ENCODE measurements at regions not wholly inside any gene's neighbourhood (a gene's known extent, or its start where the extent isn't known, plus 50 kb on each side); places are given as distances from the start of the nearest gene placed in this dataset.

DNA sequence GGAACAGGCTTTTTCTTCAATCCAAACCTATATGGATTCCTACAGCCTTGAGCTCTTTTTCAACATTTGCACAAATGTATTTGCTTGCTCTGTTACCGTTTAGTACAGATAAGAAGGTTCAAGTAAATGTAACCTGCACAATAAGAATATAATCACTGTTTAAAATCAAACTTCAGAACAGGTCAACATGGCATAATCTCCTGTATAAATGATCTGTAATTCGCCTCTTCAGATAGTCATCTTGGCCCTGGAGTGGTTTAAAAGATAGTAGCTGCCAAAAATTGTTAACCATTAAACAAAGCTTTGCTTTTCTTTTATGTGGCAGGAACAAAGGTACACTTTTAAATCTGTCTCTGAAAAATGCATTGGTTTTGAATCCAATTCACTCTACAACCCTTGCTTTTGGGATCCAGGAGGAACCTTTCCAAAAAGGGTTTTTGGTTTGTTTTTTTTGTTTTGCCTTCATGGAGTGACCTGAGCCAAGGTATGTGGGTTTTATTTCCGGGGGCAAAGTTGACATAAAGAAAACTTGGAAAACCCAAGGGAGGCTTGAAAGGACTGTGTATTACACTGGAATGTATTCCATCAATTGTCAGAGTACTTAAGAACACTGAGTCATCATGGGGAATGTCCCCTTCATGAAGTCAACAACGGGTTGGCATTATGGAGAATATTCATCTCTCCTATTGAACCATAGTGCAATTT is 210.4 kb upstream of the HCCS start:
- no peak for DNase-seq (ENCODE audit: low read depth)

DNA sequence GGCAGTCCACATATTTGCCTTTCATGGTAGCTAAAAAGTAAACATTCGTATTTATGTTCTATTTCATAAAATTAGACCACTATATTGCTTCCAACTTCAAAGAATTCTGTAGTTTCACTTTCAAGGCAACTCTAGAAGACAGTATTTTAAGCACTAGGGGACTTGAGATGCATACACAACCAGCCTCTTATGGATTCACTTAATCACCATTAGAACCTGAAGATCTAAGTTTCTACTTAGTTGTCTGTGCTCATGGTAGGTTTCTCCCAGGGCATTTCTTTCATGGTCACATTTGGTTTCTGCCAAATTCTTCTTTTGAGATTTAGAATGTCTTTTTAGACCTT is 209.9 kb upstream of the HCCS start:
- no peak for DNase-seq (ENCODE audit: low read depth)

DNA sequence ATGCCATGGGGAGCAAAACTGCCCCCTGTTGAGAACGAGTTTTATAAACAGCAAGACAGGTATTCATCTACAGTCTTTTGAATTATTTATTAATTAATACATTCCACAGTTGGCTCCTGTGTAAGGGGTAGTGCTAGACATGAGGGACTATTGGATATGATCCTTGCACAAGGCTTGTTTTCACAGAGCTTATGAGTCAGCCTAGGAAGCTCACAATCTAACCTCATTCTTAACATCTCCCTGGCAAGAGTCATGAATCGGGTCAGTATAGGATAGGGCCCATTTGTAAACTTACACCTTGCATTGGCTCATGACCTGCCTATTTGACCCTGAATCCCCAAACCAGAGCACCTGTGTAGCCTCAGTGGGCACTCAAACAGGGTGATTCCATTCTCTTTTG is 209.1 kb upstream of the HCCS start:
- DNase-seq (ENCODE audit: low read depth): no peak

DNA sequence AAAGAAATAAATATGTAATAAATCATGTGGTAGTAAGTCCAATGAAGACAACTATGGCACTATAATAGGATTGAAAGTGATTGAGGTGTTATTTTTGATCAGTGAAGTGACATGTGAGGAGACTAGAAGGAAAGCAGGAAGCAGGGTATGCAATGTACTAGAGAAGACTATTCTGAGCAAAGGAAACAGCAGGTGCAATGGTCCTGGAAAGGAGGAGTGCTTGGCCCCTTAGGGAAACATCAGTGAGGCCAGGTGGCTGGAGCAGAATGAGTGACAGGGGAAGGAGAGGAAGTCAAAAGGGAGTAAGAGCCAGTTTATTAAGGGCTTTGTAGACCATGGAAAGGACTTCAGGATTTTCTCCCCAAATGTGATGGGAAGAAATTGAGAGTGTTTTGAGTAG is 207.6 kb upstream of the HCCS start:
- DNase-seq (ENCODE audit: low read depth): no peak

DNA sequence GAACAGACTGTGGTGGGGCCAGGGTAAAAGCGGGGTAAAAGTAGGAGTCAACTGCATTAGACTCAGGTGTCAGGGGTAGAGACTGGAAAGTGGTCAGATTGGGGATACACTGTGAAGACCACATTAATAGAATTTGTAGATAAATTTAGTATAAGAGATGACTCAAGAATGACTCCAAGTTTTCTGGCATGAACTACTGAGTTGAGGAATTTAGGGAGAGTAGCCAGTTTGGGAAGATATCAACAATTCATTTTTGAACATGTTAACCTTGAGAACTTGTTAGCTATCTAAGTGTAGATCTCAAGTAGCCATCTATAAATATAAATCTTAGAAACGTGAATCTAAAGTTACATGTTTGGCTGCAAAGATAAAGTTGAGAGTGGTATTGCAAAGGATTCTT is 206.9 kb upstream of the HCCS start:
- no peak for DNase-seq (ENCODE audit: low read depth)

DNA sequence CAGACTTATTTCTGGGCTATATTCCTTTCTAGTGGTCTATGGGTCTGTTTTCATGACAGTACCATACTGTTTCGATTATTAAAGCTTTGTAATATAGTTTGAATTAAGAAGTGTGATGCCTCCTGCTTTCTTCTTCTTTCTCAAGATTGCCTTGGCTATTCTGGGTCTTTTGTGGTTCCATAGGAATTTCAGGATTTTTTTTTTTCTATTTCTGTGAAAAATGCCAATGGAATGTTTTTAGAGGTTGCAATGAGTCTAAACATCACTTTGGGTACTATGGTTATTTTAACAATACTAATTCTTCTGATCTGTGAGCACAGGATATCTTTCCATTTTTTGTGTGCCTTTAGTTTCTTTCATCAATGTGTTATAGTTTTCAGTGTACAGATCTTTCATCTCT is 204.3 kb upstream of the HCCS start:
- DNase-seq (ENCODE audit: low read depth): no peak

DNA sequence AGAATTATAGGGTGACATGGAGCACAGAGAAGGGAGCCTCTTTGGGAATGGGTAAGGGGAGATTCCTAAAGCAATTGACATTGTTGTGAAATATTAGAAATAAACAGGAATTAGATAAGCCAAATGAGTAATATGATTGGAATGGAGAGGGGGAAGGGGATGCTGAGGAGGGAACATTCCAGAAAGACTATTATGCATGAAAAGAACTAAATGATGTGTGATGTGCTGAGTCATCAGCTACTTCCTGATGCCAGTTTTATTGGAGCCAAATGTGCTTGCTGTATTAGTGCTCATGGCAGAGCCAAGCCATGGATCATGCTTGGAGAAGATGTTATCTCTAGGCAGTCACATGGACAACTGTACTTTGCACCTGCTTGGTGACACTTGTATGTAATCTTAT is 189.0 kb upstream of the HCCS start:
- peak; percentile 68 for DNase-seq (ENCODE audit: low read depth)

DNA sequence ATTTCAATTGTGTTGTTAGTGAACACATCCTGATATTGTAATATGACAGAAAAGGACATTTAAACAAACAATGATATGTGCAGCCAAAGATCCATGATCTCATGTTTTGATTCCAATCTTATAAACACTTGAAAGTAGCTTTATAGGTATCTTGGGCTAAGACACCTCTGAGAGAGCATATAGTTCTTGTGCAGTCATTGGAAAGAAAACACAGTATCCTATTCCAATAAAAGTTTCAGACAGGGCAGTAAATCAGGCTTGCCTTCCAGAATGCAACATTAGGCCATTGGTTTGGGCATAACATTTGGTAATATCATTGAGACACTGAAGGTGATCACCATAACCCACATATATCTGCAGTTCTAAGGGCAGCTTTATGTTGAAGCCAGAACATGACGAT is 188.3 kb upstream of the HCCS start:
- no peak for DNase-seq (ENCODE audit: low read depth)

DNA sequence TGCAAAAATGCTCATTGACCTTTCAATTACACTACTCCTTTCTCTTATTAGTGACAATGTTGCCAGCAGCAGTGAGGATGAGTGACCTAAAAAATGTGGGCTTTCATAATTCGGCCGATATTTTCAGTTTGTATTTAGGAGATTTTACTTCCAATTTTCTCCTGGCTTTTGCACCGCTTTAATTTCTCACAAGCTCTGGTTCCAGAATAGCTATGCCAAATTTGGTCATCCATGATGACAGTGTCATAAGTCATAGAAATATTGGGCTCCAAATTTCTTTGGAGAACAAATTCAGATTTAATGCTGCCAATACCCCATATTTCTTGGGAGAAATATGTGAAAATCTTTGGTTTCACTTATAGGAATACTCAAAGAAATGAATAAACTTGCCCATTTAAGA is 187.7 kb upstream of the HCCS start:
- no peak for DNase-seq (ENCODE audit: low read depth)

DNA sequence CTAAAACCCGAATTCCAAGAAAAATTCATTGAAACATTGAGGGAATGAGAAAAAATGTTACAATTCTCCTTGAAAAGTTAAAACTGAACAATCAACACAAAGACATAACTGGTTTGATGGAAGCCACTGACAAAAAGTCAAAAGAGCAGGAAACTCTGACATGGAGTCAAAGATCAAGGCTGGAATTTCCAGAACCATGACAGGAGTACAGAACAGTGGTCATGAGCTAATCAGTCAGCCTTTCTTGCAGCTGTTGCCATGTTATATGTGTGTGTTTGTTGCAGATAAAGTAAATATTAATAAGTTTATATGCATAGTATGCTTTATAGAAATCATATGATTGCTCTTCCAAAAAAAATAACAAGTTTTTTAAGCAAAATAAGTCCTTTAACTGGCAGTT is 184.7 kb upstream of the HCCS start:
- DNase-seq (ENCODE audit: low read depth): no peak

DNA sequence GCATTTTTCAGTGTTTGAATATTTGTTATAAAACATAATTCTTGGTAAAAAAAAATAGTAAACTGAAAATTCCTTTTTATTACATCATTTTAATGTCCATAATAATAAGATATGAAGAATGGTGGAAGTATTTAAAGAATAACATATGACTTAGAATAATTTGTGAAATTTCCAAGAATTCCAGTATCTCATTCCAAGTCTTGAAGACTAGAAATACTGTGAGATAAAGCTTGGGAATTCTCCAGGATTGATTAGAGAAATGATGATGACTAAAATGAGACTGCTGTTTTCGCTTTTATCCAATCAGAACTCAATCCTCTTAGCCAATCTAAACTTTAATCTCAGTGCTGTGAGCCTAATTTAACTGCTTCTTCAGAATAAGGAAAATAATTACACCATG is 184.2 kb upstream of the HCCS start:
- no peak for DNase-seq (ENCODE audit: low read depth)

DNA sequence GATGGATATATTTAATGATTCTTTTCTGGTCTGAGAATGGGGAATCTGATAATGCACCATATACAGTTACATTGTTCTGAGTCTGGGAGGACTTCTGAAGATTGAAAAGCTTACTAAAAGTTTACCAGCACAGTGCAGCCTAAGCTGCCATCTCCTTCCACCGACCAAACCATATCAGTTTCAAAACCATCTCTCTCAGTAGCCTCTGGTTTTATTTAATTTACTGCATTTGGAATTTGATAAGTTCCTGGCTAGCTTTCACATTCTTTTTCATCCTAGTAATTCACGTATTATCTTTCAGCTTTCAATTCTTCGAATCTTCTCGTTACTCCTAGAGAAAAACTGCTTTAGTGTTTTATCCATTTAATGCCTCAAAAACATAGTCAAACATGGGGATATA is 181.4 kb upstream of the HCCS start:
- DNase-seq (ENCODE audit: low read depth): no peak

DNA sequence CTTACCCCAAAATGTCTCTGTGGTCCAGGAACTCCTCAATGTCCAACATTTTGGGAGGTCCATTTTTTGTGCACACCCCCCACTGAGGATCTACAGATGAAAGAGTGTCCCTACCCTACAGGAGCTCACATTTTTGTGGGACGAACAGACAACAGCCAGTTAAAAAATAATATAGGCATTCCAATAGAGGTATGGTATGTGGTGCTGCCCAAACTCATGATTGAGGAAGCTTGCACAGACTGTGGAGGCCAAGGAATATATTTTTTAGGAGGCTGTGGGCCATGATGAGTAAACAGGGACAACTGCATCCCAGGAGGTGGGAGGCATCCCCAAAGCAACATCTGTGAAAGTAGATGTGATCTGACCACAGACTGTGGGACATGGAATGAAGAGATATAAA is 181.0 kb upstream of the HCCS start:
- DNase-seq (ENCODE audit: low read depth): no peak

DNA sequence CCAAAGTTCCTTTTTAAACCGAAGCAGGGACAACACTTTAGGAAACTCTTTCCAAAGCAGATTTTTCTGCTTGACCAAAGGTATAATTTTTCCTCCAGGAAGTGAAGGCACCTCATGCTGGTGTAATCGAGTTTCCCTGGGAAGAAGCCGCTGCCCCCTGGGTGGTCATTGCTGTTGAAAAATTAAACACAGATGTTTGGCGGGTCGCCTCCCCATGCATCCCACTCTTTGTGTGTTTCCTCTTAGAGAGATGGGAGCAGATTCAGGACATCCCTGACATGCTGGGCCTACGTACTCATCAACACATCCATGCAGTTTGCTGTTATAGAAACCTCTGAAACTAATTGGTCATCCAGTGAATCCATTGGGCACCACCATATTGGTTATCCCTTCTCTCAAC is 179.2 kb upstream of the HCCS start:
- no peak for DNase-seq (ENCODE audit: low read depth)

DNA sequence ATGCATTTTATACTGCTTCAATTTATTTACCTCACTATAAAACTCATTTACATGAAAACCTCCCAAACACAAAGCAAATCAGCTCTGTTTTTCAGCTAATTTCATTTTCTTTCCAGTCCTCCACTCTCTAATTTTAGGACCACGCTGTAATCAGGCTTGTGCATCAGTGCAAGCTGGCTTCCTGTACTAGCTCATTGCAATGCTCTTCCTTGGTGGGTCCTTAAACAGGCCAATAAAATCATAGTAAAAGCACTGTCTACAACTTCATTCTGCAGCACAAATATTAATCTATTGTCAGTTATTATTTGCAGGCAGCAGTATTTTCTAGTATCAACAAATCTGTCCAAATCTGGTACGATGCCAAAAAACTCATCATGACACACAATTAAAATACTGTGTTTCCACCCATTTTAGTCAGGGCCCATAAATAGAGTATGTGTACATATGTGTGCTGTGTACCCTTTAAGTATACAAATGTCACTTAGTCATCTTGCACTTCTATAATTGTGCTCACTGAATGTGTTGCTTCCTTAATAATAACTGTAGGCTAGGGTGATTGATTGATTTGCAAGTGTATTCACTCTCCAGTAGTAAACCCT is 178.2 kb upstream of the HCCS start:
- DNase-seq (ENCODE audit: low read depth): no peak

DNA sequence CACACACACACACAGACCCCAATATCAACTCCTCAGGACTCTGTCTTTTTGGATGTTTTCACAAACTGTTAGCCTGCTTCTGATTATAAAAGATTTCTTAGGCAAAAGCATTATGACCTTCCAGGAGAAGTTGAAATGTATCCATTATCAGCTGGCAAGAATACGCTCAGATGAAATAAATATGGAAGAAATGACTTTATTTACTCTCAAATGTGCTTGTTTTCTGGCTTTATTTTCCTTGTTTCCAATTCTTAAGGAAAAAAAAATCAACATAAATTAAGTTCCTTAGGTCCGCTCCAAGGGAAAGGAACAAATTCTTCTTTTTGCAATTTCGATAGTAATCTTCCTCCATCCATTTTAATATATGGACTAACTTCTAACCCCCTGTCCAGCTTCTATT is 175.6 kb upstream of the HCCS start:
- no peak for DNase-seq (ENCODE audit: low read depth)

DNA sequence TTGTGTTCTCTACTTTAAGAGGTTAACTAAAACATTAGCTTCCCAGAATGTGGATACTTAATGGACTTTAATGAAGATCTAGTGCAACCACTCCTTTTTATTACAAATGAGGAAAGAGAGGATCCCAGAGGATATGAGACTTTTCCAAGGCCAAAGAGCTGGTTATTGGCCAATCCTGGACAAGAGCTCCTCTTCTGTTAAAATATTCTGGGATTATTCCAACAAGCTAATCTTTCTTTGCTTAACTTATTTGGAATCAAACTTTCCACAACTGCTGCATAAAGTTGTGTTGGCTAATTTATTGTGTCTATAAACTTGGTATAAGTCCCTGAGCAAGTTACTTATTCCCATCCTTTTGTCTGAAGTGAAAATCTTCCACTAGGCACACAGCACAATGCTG is 174.2 kb upstream of the HCCS start:
- no peak for DNase-seq (ENCODE audit: low read depth)

DNA sequence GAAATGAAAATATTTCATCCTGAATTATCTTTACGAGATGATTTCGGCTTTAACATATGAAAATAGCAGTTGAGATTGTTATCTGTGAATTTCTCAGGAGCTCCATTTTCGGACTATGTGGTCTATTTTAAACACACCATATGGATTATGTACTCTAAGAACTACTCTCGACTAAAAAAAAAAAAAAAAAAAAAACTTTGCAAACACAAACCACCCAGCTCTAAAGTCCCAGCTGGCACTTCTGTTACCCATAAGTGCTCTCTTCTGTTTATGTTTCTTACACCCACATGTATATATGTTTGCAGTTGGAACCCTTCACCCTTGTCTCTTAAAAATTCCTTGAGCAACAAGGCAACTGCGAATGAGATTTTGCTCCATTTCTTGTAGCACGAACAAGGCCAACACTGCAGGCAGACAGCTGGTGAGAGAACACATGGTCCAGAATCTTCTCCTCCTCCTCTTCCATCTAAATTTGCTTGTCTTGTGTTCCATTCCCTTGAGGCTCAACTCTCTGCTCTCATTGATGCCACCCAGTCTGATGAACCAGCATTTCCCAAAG is 172.7 kb upstream of the HCCS start:
- DNase-seq (ENCODE audit: low read depth): no peak

DNA sequence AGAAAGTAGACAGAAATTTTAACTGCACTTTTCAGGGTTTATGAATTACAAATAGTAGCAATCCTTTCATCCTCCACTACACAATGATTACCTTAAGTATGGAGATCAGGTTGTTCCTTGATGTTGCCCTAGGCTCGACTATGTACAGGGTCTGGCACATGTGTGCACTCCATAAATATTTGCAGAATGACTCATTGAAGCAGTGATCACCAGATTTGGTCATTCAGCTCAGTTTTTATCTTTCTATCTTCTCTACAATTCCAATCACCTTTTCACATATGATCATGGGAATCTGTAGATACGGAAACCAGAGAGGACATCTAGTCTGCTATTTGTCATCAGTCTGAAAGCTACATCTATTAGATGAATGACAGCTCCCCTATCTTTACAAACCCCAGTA is 171.7 kb upstream of the HCCS start:
- no peak for DNase-seq (ENCODE audit: low read depth)

DNA sequence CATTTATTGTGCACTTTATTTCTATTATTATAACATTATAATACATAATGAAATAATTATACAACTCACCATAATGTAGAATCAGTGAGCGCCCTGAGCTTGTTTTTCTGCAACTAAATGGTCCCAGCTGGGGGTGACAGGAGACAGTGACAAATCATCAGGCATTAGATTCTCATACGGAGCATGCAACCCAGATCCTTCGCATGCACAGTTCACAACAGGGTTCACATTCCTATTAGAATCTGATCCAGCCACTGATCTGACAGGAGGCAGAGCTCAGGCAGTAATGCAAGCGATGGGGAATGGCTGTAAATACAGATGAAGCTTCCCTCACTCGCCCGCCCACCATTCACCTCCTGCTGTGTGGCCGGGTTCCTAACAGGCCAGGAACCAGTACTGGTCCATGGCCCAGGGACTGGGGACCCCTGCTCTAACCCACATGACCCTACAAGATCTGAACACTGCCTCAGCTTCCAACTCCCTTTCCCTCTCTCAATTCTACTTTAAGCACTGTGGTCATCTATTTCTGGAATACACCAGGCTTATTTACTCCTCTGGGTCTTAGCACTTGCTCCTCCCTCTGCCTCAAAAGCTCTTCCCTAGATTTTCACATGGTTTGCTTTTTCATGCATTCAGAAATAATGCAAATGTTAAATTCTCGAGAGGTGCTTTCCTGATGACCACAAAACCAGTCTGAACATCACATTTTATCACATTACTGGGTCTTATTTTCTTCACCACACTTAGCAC is 166.8 kb upstream of the HCCS start:
- DNase-seq (ENCODE audit: low read depth): no peak

DNA sequence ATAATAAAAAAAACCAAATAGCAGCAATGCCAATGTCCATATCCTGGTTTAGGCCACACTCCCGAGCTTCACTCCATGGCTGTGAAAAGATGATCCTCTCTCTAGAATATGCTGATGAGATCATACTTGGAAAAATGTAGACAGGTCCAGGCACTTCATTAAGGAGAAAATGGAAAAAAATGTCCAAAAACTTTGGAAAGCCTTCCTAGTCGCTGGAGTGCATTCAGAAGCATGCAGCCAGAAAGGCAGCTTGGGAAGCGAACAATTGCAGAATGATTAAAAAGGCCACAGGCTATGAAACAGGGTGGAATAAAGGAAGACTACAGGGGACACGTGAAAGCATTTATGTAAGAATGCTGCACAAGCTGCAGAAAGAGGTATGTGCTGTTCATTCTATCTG is 165.6 kb upstream of the HCCS start:
- DNase-seq (ENCODE audit: low read depth): no peak

DNA sequence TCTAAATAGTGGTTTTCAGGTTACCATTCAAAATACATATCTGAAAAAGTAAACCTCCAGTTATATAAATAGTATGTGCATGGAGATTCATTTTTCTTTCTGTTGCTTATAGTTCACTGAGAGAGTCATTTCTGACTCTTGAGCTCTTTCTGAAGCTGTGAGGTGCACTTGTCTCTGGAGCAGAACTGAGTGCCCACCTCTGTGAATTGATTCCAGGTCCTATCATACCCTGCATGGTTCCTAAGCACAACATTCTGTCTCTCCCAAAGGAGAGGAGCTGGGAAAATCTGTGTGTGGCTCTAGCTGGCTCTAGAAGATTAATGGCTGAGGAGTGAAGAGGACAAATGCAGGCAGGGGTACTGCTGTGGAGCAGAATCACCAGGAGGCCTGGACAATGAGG is 161.6 kb upstream of the HCCS start:
- DNase-seq (ENCODE audit: low read depth): no peak

DNA sequence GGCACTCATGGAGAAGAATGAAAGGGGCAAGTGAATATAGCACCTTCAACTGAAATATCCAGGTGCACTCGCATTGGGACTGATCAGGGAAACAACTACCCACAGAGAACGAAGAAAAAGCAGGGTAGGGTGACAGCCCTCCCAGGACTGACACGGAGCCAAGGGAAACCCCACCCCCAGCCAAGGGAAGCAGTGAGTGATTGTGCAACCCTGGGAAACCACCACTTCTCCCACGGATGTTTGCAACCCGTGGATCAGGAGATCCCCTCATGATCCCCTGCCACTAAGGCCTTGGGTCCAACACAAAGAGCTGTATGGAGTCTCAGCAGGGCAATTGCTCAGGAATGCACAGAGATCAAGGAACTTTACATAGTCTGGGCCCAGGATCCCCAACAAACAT is 158.5 kb upstream of the HCCS start:
- DNase-seq (ENCODE audit: low read depth): no peak

Measured in fibroblast of the conjunctiva (primary cell).